ENCODE measurements at regions not wholly inside any gene's neighbourhood (a gene's known extent, or its start where the extent isn't known, plus 50 kb on each side); places are given as distances from the start of the nearest gene placed in this dataset.
A peak's percentile ranks its signal among the peaks of the same experiment; 100 is the strongest.
"Not testable (repeated sequence)": the region's sequence is repeated elsewhere in the genome, so short reads cannot be mapped to it uniquely, and the experiment has no call there.

DNA sequence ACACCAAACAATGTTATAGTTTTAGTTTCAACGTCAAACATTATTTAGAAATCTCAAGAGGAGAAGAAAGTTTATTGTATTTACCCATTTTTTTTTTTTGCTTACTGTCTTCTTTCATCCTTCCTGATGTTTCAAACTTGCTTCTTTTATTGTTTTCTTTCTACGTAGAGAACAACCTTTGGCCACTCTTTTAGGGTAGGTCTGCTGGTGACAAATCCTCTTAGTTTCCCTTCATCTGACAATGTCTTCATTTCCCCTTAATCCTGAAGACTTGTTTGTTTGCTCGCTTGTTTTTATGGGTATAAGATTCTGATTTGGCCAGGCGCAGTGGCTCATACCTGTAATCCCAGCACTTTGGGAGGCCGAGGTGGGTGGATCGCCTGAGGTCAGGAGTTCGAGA is 89.1 kb downstream of the RHOU start:
- DNase-seq (ENCODE audit: low read depth) = no peak

GRCh38 chr1:228825041-228825440 is 89.8 kb downstream of the RHOU start:
- DNase-seq (ENCODE audit: low read depth) = no peak

GRCh38 chr1:228825840-228826484 is 90.7 kb downstream of the RHOU start:
- DNase-seq (ENCODE audit: low read depth) = no peak

DNA sequence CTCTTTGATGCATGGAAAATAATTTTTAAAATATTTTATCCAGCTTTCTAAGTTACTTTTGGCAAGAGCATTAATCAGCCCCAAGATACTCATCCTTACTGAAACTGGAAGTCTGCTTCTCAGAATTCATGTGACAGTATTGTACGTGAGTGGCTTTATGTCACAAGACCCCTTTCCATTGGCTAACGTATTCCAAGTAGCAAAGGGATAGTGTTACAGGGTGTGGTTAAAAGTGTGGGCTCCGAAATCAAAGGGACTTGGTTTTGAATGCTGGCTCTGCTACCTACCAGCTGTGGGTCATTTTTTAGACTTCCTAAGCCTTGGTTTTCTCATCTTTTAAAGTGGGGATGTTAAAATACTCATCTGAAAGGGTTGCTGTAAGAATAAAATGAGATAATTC is 91.7 kb downstream of the RHOU start:
- no peak for DNase-seq (ENCODE audit: low read depth)

DNA sequence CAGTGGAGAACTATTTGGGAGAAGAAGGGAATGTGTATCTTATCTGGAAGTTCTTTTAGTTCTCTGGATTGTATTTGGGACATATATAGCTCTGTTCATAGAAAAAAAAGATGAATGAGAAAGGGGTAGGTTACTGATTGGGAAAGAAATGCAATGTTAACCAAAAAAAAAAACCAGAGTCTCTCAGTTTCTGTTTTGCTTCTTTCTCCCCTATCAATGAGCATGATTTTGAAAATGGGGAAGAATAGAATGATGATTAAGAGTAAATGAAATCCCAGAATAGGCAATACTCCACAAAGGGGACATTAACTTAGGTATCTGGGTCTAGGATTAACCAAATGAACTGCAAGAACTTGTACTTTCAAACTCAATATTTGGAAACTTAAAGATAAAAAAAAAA is 92.9 kb downstream of the RHOU start:
- DNase-seq (ENCODE audit: low read depth) = no peak

- DNase-seq (ENCODE audit: low read depth) = no peak
Measured at GRCh38 chr1:228830185-228830953, 95.1 kb downstream of the RHOU start.

GRCh38 chr1:228830954-228831481 is 95.7 kb downstream of the RHOU start:
- peak; percentile 78 for DNase-seq (ENCODE audit: low read depth)

- DNase-seq (ENCODE audit: low read depth) = no peak
Measured at GRCh38 chr1:228833911-228834688, 98.8 kb downstream of the RHOU start.

DNA sequence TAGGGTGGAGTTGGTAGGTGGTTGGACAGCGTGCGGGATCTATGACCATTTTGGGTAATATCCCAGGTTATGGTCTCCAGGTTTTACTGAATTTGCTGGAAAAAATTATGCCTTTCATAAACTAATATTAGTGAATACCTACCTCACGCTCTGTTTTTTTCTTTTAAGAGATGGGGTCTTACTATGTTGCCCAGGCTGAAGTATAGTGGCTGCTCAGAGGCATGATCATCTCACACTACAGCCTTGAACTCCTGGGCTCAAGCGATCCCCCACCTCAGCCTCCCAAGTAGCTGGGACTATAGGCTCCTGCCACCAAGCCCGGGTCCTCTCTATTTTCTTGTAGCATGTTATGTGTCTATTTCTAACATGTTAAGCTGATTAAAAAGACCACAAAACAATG is 100.2 kb downstream of the RHOU start:
- no peak for DNase-seq (ENCODE audit: low read depth)

DNA sequence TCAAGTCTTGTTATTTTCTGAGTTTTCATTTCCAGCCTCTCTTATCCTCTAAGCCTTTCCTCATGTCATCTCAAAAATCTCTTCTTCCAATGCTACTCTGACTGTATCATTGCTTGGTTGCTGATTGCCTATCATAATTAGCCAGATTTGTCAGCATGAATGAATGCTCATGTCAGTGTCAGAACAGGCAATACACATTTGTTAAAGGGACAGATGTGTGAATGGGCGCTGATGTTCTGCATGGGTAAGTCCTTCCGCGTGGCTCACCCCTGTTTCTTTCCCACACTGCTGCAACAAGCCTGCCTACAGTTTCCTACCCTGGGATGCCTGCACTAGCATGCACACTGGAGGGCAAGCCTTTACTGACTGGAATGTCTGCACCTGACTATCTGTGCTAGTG is 100.6 kb downstream of the RHOU start:
- DNase-seq (ENCODE audit: low read depth) = no peak

DNA sequence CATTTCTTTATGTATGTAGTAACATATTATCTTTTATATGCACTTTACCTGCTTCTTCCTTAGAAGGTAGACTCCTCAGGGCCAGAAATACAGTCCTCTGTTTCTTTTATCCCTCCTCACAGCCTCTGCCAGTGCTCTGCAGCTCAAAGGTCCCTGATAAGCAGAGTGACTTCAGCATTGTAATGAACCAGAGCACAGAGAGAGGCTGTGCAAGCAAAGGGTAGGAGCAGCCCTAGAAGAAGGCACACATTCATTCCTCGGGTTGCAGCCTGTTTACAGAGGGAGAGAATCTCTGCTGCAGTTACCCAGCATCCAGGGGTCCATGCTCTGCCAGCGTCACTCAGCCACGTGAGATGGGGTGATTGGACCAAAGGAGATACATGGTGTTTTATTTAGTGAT is 101.1 kb downstream of the RHOU start:
- no peak for DNase-seq (ENCODE audit: low read depth)

- no peak for DNase-seq (ENCODE audit: low read depth)
Measured at GRCh38 chr1:228837032-228837431, 101.8 kb downstream of the RHOU start.

- peak; percentile 98 for DNase-seq (ENCODE audit: low read depth)
Measured at GRCh38 chr1:228837817-228838716, 102.8 kb downstream of the RHOU start.

DNA sequence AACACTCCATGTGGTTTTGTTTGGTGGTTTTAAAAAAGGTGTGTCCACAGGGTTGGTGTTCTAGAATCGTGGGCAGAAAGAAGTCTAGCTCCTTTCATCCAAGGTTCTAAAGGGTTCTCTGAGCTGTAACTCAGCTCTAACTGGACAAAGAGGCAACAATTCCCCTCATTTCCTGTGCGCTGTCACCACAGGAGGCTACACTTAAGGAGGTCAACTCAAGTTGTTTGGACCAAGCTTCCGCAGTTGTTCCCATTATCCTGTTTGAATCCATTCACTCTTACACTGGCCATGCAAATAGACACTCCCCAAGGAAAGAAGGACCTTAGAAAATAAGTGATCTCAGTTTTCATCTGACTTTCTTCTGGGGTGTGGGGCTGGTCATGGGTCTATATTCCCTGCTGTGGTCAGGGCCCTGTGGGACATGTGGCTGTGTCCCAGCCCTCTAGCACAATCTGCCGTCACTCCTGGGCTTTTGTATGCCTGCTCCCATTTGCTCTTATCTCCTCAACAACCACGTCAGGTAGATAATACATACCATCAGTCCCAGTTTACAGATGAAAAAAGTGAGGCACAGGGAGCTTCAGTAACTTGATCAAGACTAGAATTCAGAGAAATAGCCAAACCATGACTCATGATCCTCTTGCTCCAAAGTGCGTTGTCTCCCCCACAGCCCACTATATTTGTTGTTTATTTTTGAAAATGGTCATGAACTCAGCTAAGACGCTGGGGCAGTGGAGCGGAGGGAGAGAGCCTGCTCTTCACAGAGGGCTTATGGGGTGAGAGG is 103.6 kb downstream of the RHOU start:
- peak; percentile 69 for DNase-seq (ENCODE audit: low read depth)

DNA sequence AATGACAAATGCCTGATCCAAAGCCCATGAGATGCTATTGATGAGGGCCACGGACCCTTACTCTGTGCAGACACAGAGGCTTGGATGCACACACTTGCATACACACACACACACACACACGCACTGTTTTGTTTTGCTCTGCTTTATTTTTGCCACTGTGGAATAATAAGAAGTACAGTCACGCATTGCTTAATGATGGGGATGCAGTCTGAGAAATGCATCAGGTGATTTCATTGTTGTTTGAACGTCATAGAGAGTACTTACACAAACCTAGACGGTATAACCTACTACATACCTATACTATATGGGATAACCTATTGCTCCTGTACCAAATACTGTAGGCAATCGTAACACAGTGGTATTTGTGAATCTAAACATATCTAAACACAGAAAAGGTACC is 104.4 kb downstream of the RHOU start:
- DNase-seq (ENCODE audit: low read depth) = peak; percentile 31

- no peak for DNase-seq (ENCODE audit: low read depth)
Measured at GRCh38 chr1:228841632-228842031, 106.4 kb downstream of the RHOU start.

DNA sequence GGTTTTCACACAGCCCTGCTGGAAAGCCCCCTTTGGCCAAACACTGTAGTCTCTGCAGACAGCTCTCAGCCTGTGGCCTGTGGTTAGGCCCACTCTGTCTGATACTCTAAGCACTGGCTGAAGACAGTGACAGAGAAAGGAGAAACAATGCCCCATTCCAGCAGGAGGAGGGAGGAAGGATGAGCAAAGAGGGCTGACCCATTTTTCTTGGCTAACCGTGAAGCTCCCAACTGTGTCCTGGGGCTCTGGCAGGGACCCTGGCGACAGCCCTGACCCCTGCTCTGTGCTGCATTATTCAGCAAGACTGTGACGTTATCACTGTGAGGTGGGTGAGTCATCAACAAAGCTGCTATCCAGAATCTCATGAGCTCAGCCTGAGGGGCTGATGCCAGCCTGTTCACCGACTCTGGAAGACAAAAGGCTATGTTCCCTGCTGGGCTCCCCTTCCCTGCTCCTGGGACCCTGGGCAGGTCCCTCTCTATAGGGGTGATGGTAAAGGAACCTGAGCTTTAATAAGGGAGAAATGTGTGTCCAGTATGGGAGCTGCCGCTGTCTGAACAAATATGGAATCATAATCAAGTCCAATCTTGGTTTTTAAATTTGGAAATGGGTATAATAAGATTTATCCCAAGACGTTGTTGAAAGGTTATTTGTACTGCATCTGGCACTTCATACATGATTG is 107.0 kb downstream of the RHOU start:
- peak; percentile 84 for DNase-seq (ENCODE audit: low read depth)

- no peak for DNase-seq (ENCODE audit: low read depth)
Measured at GRCh38 chr1:228845101-228845500, 109.8 kb downstream of the RHOU start.

DNA sequence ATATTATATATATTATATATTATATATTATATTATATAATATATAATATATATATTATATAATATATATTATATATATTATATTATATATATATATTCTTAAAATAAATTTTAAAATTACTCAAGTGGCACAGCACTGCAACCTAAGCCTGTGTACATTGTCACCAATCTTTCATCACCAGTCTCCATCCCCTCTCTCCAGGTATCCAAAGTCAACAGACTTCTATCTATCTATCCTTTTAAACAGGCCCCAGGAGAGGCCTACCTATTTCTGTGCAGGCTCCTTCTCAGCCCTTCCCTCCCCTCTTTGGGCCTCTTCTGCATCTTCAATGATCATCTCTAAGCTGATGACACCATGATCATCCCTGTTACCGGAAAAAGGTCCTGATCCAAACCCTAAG is 111.7 kb downstream of the RHOU start:
- DNase-seq (ENCODE audit: low read depth) = no peak

GRCh38 chr1:228847451-228847850 is 112.2 kb downstream of the RHOU start:
- DNase-seq (ENCODE audit: low read depth) = not testable (repeated sequence)

All from amniotic epithelial cell (primary cell).